ENCODE measurements at regions not wholly inside any gene's neighbourhood (a gene's known extent, or its start where the extent isn't known, plus 50 kb on each side); places are given as distances from the start of the nearest gene placed in this dataset.
"Not testable (repeated sequence)": the region's sequence is repeated elsewhere in the genome, so short reads cannot be mapped to it uniquely, and the experiment has no call there.

- DNase-seq (ENCODE audit: low read depth) = no peak
Measured at GRCh38 chr7:79624336-79624735, 170.9 kb upstream of the MAGI2 start.

DNA sequence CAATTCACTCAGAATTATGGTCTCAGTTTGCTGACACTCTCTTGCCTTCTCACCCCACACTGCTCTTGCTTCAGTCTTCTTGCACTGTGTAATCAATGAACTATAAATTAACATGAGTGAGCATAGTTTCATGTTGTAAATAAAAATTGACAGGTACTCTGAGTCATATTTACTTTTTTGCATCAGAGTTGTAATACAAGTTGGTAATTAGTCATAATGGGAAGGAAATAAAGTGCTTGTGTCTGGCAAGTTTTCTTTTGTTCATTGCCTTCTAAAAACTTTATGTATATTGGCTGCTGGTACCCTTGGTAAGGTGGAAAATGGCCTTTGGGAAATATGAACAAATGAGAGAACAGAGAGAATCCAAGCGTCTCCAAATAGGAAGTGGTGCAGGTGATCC lies 169.3 kb upstream of the MAGI2 start:
- no peak for DNase-seq (ENCODE audit: low read depth)

DNA sequence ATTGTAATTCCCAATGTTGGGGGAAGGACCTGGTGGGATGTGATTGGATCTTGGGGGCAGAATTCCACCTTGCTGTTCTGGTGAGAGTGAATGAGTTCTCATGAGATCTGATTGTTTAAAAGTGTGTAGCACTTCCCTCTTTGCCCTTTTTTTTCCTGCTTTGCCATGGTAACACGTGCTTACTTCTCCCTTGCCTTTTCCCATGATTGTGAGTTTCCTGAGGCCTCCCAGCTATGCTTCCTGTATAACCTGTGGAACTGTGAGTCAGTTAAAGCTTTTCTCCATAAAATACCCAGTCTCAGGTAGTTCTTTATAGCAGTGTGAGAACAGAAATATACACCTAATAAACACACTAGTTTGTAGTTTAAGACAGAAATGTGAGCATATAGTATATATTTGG lies 166.8 kb upstream of the MAGI2 start:
- no peak for DNase-seq (ENCODE audit: low read depth)

DNA sequence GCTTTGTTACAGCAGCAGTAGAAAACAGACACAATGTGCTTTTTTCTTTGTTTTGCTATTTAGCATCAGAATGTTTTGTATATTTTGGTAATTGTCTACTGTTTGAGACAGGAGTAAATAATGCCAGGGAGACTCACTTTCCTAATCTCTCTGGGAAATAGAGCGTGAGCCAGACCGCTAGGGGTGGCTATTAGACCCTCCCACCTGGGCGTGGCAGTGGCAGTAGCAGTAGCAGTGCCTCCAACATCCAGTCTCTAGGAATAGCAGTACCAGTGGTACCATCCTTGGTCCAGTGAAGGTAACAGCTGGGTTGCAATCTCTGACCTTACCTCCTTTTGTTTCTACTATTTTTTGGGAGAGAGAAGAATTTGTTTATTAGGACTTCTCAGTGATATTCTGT lies 165.7 kb upstream of the MAGI2 start:
- DNase-seq (ENCODE audit: low read depth) = no peak

DNA sequence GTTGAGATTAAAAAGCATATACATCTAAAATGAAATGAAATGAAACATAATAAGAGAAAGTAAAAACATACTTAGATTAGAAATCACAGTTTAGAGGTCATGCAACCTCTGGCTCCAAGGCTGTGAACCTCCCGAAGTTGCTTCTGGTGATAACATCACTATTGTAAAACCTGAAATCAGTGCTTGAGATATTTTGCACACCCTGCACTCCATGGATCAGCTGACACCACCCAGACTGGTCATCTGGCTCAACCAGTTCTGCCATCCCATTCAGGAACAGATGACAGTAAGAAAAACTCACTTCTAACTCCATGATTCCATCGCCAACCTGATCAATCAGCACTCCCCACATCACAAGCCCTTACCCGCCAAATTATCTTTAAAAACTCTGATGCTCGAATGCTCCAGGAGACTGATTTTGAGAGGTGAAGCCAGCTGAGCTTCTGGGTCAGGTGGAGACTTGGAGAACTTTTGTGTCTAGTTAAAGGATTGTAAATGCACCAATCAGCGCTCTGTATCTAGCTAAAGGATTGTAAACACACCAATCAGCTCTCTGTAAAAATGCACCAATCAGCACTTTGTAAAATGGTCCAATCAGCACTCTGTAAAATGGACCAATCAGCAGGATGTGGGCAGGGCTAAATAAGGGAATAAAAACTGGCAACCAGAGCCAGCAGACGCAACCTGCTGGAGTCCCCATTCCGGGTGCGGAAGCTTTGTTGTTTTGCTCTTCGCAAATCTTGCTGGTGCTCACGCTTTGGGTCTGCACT lies 162.6 kb upstream of the MAGI2 start:
- DNase-seq (ENCODE audit: low read depth) = no peak

DNA sequence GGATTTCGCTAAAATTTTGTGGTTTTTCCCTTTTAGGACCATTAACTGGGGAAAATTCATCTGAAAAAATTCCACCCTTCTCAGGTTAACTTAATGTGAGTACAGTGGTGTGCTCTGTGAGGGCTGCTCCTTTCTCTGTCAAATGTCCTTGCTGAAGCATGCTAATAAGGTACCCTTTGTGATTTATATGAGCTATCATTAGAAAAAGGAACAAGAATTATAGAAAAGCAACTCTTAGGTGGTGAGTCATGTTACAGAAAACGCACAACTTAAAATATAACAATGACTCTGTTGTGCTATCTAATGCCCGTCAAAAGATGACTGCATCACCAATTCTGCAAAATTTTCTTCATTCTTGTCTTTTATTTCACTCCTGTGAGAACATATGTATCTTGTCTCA lies 162.0 kb upstream of the MAGI2 start:
- DNase-seq (ENCODE audit: low read depth) = no peak

GRCh38 chr7:79612903-79613302 lies 159.4 kb upstream of the MAGI2 start:
- DNase-seq (ENCODE audit: low read depth) = no peak

DNA sequence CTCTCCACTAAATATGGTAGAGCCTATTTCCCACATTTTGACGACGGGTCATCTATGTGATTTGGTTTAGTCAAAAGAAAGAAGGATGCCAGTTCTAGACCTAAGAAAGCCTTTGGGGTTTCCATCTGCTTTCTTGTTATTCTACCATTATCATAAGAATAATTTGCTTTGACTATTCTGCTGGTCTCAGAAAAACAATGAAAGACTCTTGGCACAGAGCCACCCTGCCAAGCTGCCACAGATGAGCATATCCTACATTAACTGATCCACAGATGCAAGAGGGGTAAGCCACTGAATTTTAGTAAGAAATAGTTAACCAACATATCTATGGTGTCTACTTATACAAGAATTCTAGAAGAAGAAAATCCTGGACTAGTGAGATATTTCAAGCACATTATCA lies 158.6 kb upstream of the MAGI2 start:
- no peak for DNase-seq (ENCODE audit: low read depth)

GRCh38 chr7:79610748-79611304 lies 157.4 kb upstream of the MAGI2 start:
- no peak for DNase-seq (ENCODE audit: low read depth)

DNA sequence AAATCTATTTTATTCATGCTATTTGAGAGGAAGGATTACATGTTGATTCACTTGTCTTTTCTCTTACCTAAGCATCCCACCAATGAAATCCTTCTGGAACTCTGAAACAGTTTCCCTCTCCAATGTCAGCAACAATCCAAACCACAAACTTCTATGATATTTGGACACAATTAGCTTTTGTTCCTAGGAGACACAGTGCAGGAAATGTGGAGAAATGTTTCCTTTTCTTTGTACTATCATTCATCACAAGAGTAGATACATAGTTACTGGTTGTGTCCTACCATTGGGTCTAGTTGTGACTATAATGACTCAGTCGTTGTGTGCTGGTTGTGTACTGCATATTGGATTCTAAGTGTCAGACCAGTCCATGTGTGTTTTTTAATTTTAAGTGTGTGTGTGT lies 156.8 kb upstream of the MAGI2 start:
- no peak for DNase-seq (ENCODE audit: low read depth)

DNA sequence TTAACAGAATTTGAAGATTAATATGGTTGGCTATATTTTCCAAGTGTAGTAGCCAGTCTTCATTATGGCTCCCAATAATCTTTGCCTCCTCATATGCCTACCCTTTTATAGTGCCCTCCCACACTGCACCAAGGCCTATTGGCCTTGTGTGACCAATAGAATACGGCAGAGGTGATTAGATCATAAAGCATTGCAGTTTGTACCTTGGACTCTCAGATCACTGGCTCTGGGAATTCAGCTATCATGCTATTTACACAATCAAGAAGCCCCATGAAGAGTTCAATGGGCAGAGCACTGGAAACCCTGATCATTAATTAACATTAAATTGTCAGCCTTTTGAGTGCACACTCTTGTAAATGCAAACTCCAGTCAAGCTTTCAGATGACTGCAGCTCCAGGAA lies 154.5 kb upstream of the MAGI2 start:
- no peak for DNase-seq (ENCODE audit: low read depth)

- no peak for DNase-seq (ENCODE audit: low read depth)
Measured at GRCh38 chr7:79604841-79605240, 151.4 kb upstream of the MAGI2 start.

DNA sequence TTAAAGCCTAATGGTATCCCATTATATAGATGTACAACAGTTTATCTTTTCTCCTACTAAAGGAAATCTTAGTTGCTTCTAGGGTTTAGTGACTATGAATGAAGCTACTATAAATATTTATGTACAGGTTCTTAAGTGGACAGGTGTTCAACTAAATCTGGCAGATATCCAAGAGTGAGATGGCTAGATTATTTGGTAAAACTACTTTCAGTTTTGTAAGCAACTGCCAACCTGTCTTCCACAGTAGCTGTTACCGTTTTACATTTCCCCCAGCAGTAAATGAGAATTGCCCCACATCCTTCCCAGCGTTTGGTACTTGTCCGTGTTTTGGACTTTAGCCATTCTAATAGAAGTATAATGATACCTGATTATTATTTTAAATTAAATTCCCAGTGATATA lies 144.9 kb upstream of the MAGI2 start:
- DNase-seq (ENCODE audit: low read depth) = no peak

DNA sequence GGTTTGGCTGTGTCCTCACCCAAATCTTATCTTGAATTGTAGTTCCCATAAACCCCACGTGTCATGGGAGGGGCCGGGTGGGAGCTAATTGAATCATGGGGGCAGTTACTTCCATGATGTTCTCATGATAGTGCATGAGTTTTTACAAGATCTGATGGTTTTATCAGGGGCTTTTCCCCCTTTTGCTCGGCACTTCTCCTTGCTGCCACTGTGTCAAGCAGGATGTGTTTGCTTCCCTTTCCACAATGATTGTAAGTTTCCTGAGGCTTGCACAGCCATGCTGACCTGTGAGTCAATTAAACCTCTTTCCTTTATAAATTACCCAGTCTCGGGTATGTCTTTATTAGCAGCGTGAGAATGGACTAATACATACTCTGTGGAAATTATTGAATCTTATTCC lies 141.2 kb upstream of the MAGI2 start:
- not testable (repeated sequence) for DNase-seq (ENCODE audit: low read depth)

DNA sequence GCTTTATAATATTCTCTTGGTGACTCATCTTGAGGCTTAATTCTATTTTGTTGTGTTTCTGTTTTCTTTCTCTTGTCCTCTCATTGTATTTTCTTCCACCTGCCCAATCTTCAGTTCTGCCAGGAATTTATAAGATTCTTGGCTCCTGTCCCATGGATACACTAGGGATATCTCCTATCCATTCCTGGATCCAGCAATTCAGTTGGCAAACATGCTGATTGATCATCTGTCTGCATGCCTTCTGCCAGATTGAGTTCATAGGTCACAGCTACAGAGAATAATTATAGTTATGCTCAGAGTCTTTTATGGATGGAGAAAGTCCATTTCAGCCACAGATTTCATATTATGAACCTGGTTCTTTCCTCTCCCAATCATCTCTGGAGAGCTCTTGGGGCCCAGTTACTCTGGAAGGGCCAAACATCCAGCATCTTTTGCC lies 140.4 kb upstream of the MAGI2 start:
- no peak for DNase-seq (ENCODE audit: low read depth)

DNA sequence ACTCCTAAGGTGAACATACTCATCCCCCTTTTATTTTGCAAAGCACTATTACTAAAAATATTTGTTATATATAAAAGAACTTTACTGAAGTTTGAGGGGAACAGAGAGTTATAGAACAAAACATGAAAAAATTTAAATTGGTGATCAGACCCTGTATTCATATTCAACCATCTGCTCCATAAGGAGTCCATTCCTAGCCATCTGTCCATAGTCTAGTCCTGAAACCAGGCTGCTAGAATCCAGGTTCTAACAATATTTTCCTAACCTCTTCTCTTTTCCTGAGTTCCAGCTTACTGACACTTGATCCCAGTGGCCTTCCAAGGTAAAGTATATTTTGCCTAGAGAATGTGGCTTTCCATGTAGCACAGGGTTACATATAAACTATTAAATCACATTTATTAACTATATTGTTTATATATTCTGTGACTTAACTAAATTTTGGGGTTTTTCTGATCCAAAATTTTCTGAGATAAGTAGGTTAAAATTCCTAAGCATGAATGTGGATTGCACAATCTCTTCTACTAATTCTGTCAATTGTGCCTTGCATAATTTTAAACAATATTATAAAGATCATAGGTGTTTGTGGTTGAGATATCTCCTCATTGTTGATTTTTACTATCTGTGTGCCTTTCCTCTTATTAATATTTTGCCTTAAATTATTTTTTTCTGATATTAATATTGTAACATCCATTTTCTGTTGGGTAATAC lies 137.6 kb upstream of the MAGI2 start:
- no peak for DNase-seq (ENCODE audit: low read depth)

DNA sequence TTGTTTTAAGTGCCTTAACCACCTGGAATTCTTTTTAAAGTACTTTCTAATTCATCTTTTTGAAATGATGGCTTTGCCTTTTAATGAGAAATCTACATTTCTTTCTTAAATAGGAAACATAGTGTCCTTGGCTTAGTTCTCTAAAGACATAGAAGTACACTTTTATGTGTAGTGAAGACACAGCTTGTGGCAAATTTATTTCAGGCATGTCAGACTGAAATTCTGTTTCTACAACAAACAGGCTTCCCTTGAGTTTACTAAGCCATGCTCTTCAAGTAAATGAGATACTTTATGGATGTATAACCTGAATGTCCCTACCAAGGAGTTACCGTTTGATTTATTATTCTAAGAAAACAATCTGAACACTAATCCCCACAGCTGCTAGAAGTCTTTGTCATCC lies 136.9 kb upstream of the MAGI2 start:
- no peak for DNase-seq (ENCODE audit: low read depth)

DNA sequence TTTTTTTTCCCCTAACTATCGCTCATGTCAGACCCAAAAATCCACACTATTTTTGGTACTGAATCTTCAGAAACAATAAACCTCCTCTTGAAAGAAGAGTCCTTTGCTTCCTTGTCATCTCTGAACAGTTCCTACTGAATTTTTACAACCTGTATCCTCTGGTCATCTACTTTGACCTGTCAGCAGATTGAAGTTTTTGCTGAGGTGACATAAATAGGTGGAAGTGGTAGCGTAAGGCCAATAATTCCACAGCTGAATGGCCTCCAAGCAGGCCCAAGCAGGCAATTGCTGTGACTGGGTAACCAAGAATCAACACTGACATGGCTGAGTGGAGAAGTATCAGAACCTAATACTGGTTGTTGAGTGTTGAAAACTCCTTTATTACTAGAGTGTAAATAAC lies 117.4 kb upstream of the MAGI2 start:
- DNase-seq (ENCODE audit: low read depth) = no peak

- no peak for DNase-seq (ENCODE audit: low read depth)
Measured at GRCh38 chr7:79563821-79564522, 110.5 kb upstream of the MAGI2 start.

GRCh38 chr7:79555571-79555970 lies 102.1 kb upstream of the MAGI2 start:
- DNase-seq (ENCODE audit: low read depth) = no peak

GRCh38 chr7:79553811-79554555 lies 100.5 kb upstream of the MAGI2 start:
- DNase-seq (ENCODE audit: low read depth) = no peak

- no peak for DNase-seq (ENCODE audit: low read depth)
Measured at GRCh38 chr7:79552463-79552862, 99.0 kb upstream of the MAGI2 start.

Data from activated T-cell treated with anti-CD3 and anti-CD28 coated beads for 1 hour (primary cell).